SH-SY5Y (cell line): ENCODE measurements at regions not wholly inside any gene's neighbourhood (a gene's known extent, or its start where the extent isn't known, plus 50 kb on each side); places are given as distances from the start of the nearest gene placed in this dataset.

Experiments used
- GATA2 ChIP-seq: IDR thresholded peaks from 2 replicates; pipeline ENCODE4 v1.6.1; 2011; ENCODE audit warnings: mild to moderate bottlenecking, low read depth, low read length
- GATA3 ChIP-seq: IDR thresholded peaks from 2 replicates; pipeline ENCODE4 v1.6.1; 2011; ENCODE audit warnings: low read depth, mild to moderate bottlenecking, low read length, moderate library complexity

DNA sequence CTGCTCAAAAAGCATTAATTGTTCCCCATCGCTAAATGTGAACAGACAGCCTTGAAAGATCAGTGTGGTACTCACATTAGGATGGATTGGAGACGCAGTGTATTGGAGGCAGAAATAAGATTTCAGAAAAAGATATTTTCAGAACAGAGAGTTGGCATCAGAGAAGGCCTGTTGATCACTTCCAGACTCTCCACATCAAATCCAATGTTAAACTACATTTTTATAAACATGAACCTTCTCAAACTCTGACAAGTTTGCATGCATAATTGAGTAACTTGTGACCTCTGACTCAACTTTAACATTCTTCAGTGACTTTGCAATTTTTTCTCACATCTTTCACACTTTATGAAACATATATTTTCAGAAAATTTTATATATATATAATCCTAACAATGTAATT lies 919.6 kb upstream of the SEMA6A start:
- TF ChIP-seq GATA2 (no peak), GATA3 (no peak)
